IMR-90 (cell line): ENCODE measurements at regions not wholly inside any gene's neighbourhood (a gene's known extent, or its start where the extent isn't known, plus 50 kb on each side); places are given as distances from the start of the nearest gene placed in this dataset.

Experiments
- ATAC-seq: fragments of 200-7000 bp; cut with Tn5 transposase; 2 replicates; pipeline ENCODE4 v1.9.1; 2020; ENCODE audit warnings: low read depth, mild to moderate bottlenecking, moderate library complexity
- BruUV-seq: library from RNA; stranded (reverse); fragments of 400-500 nt; replicated peaks from 2 replicates; lab custom pipeline; 2021; lab: Mats Ljungman, UMichigan
- CTCF ChIA-PET: fragments of 300-600 bp; formaldehyde crosslinking; extraction: SDS; loops from one replicate; lab custom pipeline; 2021; ENCODE audit warnings: antibody characterized with exemption; lab: Yijun Ruan, JAX
- POLR2A ChIA-PET: fragments of 300-600 bp; sonication (Branson Sonifier 250); formaldehyde crosslinking; loops from one replicate; lab custom pipeline; 2022; ENCODE audit warnings: antibody characterized with exemption; ENCODE audit not compliant: unreplicated experiment; lab: Charles Lee
- DNase-seq: peaks from one replicate; pipeline ENCODE4 v3.0.0; 2013
- H2AFZ ChIP-seq: replicated peaks from 2 replicates; pipeline ENCODE3; 2013; ENCODE audit warnings: low read length, mild to moderate bottlenecking; ENCODE audit not compliant: poor library complexity
- H2AK5ac ChIP-seq: 2 replicates; pipeline ENCODE4 v1.6.1; 2013; ENCODE audit warnings: low read depth, low read length, inconsistent platforms
- H2AK9ac ChIP-seq: replicated peaks from 2 replicates; pipeline ENCODE3; 2013; ENCODE audit warnings: mild to moderate bottlenecking, low read depth, low read length, moderate library complexity; ENCODE audit not compliant: poor library complexity
- H2BK120ac ChIP-seq: 2 replicates; pipeline ENCODE4 v1.6.1; 2013; ENCODE audit warnings: low read depth, low read length, inconsistent platforms
- H2BK15ac ChIP-seq: 3 replicates; pipeline ENCODE4 v1.6.1; 2013; ENCODE audit warnings: low read depth, low read length, inconsistent platforms
- H2BK20ac ChIP-seq: 2 replicates; pipeline ENCODE4 v1.6.1; 2013; ENCODE audit warnings: low read depth, mild to moderate bottlenecking, inconsistent platforms, low read length, moderate library complexity
- H2BK5ac ChIP-seq: 2 replicates; pipeline ENCODE4 v1.6.1; 2013; ENCODE audit warnings: mild to moderate bottlenecking, low read depth, low read length, inconsistent platforms; ENCODE audit not compliant: poor library complexity, severe bottlenecking
- H3K14ac ChIP-seq: replicated peaks from 2 replicates; pipeline ENCODE4 v1.6.1; 2013; ENCODE audit warnings: low read depth, low read length, inconsistent platforms
- H3K18ac ChIP-seq: 2 replicates; pipeline ENCODE4 v1.6.1; 2013; ENCODE audit warnings: low read depth, low read length, control low read depth
- H3K23ac ChIP-seq: 2 replicates; pipeline ENCODE4 v1.6.1; 2013; ENCODE audit warnings: low read depth, low read length, inconsistent platforms
- H3K27ac ChIP-seq: 2 replicates; pipeline ENCODE4 v1.5.1; 2013; ENCODE audit warnings: mild to moderate bottlenecking, control low read depth, low read length; ENCODE audit not compliant: insufficient read depth
- H3K27me3 ChIP-seq: 2 replicates; pipeline ENCODE4 v1.6.1; 2013; ENCODE audit warnings: low read length; ENCODE audit not compliant: control insufficient read depth, insufficient read depth
- H3K36me3 ChIP-seq: 2 replicates; pipeline ENCODE4 v1.6.1; 2013; ENCODE audit warnings: low read length, mixed read lengths; ENCODE audit not compliant: control insufficient read depth, insufficient read depth
- H3K4ac ChIP-seq: 2 replicates; pipeline ENCODE4 v1.6.1; 2013; ENCODE audit warnings: low read depth, low read length, inconsistent platforms
- H3K4me1 ChIP-seq: 2 replicates; pipeline ENCODE4 v1.6.1; 2013; ENCODE audit warnings: low read length, mixed read lengths; ENCODE audit not compliant: control insufficient read depth, insufficient read depth
- H3K4me2 ChIP-seq: 2 replicates; pipeline ENCODE4 v1.6.1; 2013; ENCODE audit warnings: low read depth, mild to moderate bottlenecking, control low read depth, low read length, moderate library complexity
- H3K4me3 ChIP-seq: 2 replicates; pipeline ENCODE4 v1.5.1; 2013; ENCODE audit warnings: low read depth, mild to moderate bottlenecking, control low read depth, low read length, moderate library complexity; ENCODE audit not compliant: insufficient read depth
- H3K56ac ChIP-seq: 2 replicates; pipeline ENCODE4 v1.6.1; 2013; ENCODE audit warnings: low read length, inconsistent platforms; ENCODE audit not compliant: insufficient read depth; ENCODE audit errors: extremely low read depth
- H3K79me1 ChIP-seq, 2 experiments: 2 replicates each; pipeline ENCODE4 v1.6.1; 2013; ENCODE audit warnings: low read length in 2 of 2, inconsistent platforms in 1 of 2, low read depth in 1 of 2
- H3K9ac ChIP-seq: 2 replicates; pipeline ENCODE4 v1.6.1; 2013; ENCODE audit warnings: low read depth, low read length, control low read depth
- H3K9me1 ChIP-seq: 2 replicates; pipeline ENCODE4 v1.6.1; 2013; ENCODE audit warnings: low read length, inconsistent platforms; ENCODE audit not compliant: insufficient read depth
- H3K9me3 ChIP-seq: 2 replicates; pipeline ENCODE4 v1.6.1; 2013; ENCODE audit warnings: low read length; ENCODE audit not compliant: control insufficient read depth, insufficient read depth
- H4K20me1 ChIP-seq: 2 replicates; pipeline ENCODE4 v1.6.1; 2013; ENCODE audit warnings: low read length, inconsistent platforms; ENCODE audit not compliant: insufficient read depth
- H4K5ac ChIP-seq: 2 replicates; pipeline ENCODE4 v1.6.1; 2013; ENCODE audit warnings: mild to moderate bottlenecking, low read depth, low read length, control low read depth
- H4K8ac ChIP-seq, 2 experiments: 2 replicates each; pipeline ENCODE4 v1.6.1; 2013; ENCODE audit warnings: low read depth in 2 of 2, low read length in 2 of 2, control low read depth in 1 of 2, inconsistent platforms in 1 of 2
- H4K91ac ChIP-seq: 2 replicates; pipeline ENCODE4 v1.6.1; 2013; ENCODE audit warnings: low read depth, low read length, inconsistent platforms; ENCODE audit not compliant: insufficient read depth
- BHLHE40 ChIP-seq: fragments of 150-350 bp; IDR thresholded peaks from 2 replicates; pipeline ENCODE4 v1.6.1; 2016; ENCODE audit warnings: mild to moderate bottlenecking, low read depth, low read length
- CEBPB ChIP-seq: IDR thresholded peaks from 2 replicates; pipeline ENCODE4 v1.6.1; 2012; ENCODE audit warnings: low read depth, low read length, improper control_type of control experiment
- CHD1 ChIP-seq: IDR thresholded peaks from 2 replicates; pipeline ENCODE4 v1.6.1; 2012; ENCODE audit warnings: low read depth, low read length, improper control_type of control experiment
- FOS ChIP-seq: fragments of 150-350 bp; IDR thresholded peaks from 2 replicates; pipeline ENCODE4 v1.6.1; 2016; ENCODE audit warnings: low read depth, low read length
- MAFK ChIP-seq: IDR thresholded peaks from 2 replicates; pipeline ENCODE4 v1.6.1; 2012; ENCODE audit warnings: low read depth, low read length, improper control_type of control experiment
- MAZ ChIP-seq: IDR thresholded peaks from 2 replicates; pipeline ENCODE4 v1.6.1; 2012; ENCODE audit warnings: low read depth, mild to moderate bottlenecking, low read length, improper control_type of control experiment, moderate library complexity, borderline replicate concordance
- MXI1 ChIP-seq: IDR thresholded peaks from 2 replicates; pipeline ENCODE4 v1.6.1; 2012; ENCODE audit warnings: low read depth, mild to moderate bottlenecking, low read length, moderate library complexity, borderline replicate concordance
- NFE2L2 ChIP-seq: fragments of 150-350 bp; IDR thresholded peaks from 2 replicates; pipeline ENCODE4 v1.6.1; 2016; ENCODE audit warnings: low read depth, mild to moderate bottlenecking, low read length
- POLR2A ChIP-seq: IDR thresholded peaks from 2 replicates; pipeline ENCODE4 v1.6.1; 2012; ENCODE audit warnings: mild to moderate bottlenecking, low read depth, low read length
- RAD21 ChIP-seq: IDR thresholded peaks from 2 replicates; pipeline ENCODE4 v1.6.1; 2012; ENCODE audit warnings: low read length, improper control_type of control experiment
- RCOR1 ChIP-seq: IDR thresholded peaks from 2 replicates; pipeline ENCODE4 v1.6.1; 2012; ENCODE audit warnings: mild to moderate bottlenecking, low read length, improper control_type of control experiment; ENCODE audit not compliant: insufficient replicate concordance
- RFX5 ChIP-seq: IDR thresholded peaks from 2 replicates; pipeline ENCODE4 v1.8.0; 2012; ENCODE audit warnings: low read depth, mild to moderate bottlenecking, low read length, moderate library complexity
- SMC3 ChIP-seq: fragments of 150-350 bp; IDR thresholded peaks from 2 replicates; pipeline ENCODE4 v1.6.1; 2016; ENCODE audit warnings: low read depth, mild to moderate bottlenecking, antibody characterized with exemption, low read length, moderate library complexity
- dilution Hi-C: fragments of 300-500 bp; cut with HindIII; formaldehyde crosslinking; loops from one replicate; pipeline ENCODE4 v1.14.3; 2018; ENCODE audit warnings: low sequenced_read_pairs; ENCODE audit not compliant: unreplicated experiment
- in situ Hi-C: fragments of 300-500 bp; cut with MboI; formaldehyde crosslinking; loops from 3 replicates; pipeline ENCODE4 v1.14.3; 2019; ENCODE audit warnings: low sequenced_read_pairs, inconsistent platforms, mixed read lengths
- intact Hi-C: fragments of 100-400 bp; cut with micrococcal nuclease; formaldehyde crosslinking; loops from 2 replicates; pipeline ENCODE4 v1.10.0; 2022
- TF ChIP-seq, protein P1 (sequence below): fragments of 150-350 bp; IDR thresholded peaks from 2 replicates; pipeline ENCODE4 v1.6.1; 2017; ENCODE audit warnings: mild to moderate bottlenecking, antibody characterized with exemption, low read length, low read depth
- TF ChIP-seq, protein P2 (sequence below): fragments of 150-350 bp; IDR thresholded peaks from 2 replicates; pipeline ENCODE4 v1.6.1; 2016; ENCODE audit warnings: low read depth, mild to moderate bottlenecking, low read length, moderate library complexity, borderline replicate concordance
- TF ChIP-seq, protein P3 (sequence below): conservative IDR thresholded peaks from 2 replicates; pipeline ENCODE4 v1.5.1; 2012; ENCODE audit warnings: mild to moderate bottlenecking, low read depth, low read length, improper control_type of control experiment

DNA sequence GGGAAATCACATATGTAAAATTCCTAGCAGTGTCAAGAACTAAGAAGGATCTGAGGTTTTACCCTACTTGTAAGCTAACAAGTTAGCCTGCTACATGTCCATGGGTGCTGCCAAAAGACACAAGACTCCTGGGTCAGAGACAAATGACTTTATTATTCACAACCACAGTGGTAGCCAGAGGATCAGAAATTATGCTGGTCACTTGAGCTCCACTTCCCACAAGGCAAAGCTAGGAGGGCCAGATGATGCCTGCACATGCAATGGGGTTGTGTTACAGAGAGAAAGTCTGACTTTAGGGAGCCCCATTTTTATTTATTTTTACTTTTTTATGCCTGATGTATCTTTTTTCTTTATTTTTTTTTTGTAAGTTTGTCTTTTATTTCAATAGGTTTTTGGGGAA lies 136.8 kb downstream of the S1PR1 start:
- no peak overlapping the region for H2BK5ac ChIP-seq
- no peaks in the 10 kb centered on the region for H4K20me1 ChIP-seq
- no peak overlapping the region for H3K14ac ChIP-seq
- H3K79me1 ChIP-seq: no peaks in the 10 kb centered on the region
- H3K4me3 ChIP-seq: no peak overlapping the region
- H2AK5ac ChIP-seq: no peak overlapping the region
- ATAC-seq (no peak), DNase-seq (no peak)
- no peak overlapping the region for H3K56ac ChIP-seq
- H3K18ac ChIP-seq: no peak overlapping the region
- H3K9me3 ChIP-seq: no peaks in the 10 kb centered on the region
- 0 out of 2 replicates have a peak, but pooled peaks cover 4% of the 10 kb centered on the region for H3K9me1 ChIP-seq
- CTCF ChIA-PET: interaction anchor here (0.8 kb wide), 1 partner anchor 18 kb away, joined by 3 read pairs; no protein-coding TSS in a partner anchor
- H3K9ac ChIP-seq: no peak overlapping the region
- H3K27ac ChIP-seq: no peak overlapping the region
- POLR2A ChIA-PET: no interaction called here
- H2AK9ac ChIP-seq: peak overlapping the region; percentile 44
- in situ Hi-C loops (no loop called here), intact Hi-C loops (no loop called here), dilution Hi-C loops (no loop called here)
- no peak overlapping the region for H2BK120ac ChIP-seq
- no peak overlapping the region for H3K4me2 ChIP-seq
- H2BK20ac ChIP-seq: no peak overlapping the region
- no peaks in the 10 kb centered on the region for H3K36me3 ChIP-seq
- no peak overlapping the region for H4K5ac ChIP-seq
- TF ChIP-seq CHD1 (no peak), SMC3 (no peak), FOS (no peak), RAD21 (no peak), CEBPB (no peak), RFX5 (no peak), BHLHE40 (no peak), NFE2L2 (no peak), MAFK (no peak), POLR2A (no peak), RCOR1 (no peak), MXI1 (no peak), MAZ (no peak)
- TF ChIP-seq, protein P1, sequence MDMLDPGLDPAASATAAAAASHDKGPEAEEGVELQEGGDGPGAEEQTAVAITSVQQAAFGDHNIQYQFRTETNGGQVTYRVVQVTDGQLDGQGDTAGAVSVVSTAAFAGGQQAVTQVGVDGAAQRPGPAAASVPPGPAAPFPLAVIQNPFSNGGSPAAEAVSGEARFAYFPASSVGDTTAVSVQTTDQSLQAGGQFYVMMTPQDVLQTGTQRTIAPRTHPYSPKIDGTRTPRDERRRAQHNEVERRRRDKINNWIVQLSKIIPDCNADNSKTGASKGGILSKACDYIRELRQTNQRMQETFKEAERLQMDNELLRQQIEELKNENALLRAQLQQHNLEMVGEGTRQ: no peak
- TF ChIP-seq, protein P2, sequence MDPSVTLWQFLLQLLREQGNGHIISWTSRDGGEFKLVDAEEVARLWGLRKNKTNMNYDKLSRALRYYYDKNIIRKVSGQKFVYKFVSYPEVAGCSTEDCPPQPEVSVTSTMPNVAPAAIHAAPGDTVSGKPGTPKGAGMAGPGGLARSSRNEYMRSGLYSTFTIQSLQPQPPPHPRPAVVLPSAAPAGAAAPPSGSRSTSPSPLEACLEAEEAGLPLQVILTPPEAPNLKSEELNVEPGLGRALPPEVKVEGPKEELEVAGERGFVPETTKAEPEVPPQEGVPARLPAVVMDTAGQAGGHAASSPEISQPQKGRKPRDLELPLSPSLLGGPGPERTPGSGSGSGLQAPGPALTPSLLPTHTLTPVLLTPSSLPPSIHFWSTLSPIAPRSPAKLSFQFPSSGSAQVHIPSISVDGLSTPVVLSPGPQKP: no peak
- TF ChIP-seq, protein P3, sequence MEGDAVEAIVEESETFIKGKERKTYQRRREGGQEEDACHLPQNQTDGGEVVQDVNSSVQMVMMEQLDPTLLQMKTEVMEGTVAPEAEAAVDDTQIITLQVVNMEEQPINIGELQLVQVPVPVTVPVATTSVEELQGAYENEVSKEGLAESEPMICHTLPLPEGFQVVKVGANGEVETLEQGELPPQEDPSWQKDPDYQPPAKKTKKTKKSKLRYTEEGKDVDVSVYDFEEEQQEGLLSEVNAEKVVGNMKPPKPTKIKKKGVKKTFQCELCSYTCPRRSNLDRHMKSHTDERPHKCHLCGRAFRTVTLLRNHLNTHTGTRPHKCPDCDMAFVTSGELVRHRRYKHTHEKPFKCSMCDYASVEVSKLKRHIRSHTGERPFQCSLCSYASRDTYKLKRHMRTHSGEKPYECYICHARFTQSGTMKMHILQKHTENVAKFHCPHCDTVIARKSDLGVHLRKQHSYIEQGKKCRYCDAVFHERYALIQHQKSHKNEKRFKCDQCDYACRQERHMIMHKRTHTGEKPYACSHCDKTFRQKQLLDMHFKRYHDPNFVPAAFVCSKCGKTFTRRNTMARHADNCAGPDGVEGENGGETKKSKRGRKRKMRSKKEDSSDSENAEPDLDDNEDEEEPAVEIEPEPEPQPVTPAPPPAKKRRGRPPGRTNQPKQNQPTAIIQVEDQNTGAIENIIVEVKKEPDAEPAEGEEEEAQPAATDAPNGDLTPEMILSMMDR: no peak
- peaks cover 8% of the 10 kb centered on the region for H3K27me3 ChIP-seq
- no peak overlapping the region for H4K91ac ChIP-seq
- no peak overlapping the region for H3K4ac ChIP-seq
- no TSS peak for BruUV-seq
- H2BK15ac ChIP-seq: no peak overlapping the region
- no peak overlapping the region for H3K23ac ChIP-seq
- H2AFZ ChIP-seq: no peak overlapping the region
- peaks cover 4% of the 10 kb centered on the region; the same call in 1 of the 2 replicates for H3K4me1 ChIP-seq
- H4K8ac ChIP-seq: no peak overlapping the region
